GM19351 (cell line): ENCODE measurements at regions not wholly inside any gene's neighbourhood (a gene's known extent, or its start where the extent isn't known, plus 50 kb on each side); places are given as distances from the start of the nearest gene placed in this dataset.
"Not testable (repeated sequence)": the region's sequence is repeated elsewhere in the genome, so short reads cannot be mapped to it uniquely, and the experiment has no call there.

Experiments
- ATAC-seq: cut with Tn5 transposase; IDR thresholded peaks from one replicate; pipeline ENCODE4 v1.9.1; 2021; ENCODE audit warnings: mild to moderate bottlenecking, moderate library complexity; ENCODE audit not compliant: unreplicated experiment

DNA sequence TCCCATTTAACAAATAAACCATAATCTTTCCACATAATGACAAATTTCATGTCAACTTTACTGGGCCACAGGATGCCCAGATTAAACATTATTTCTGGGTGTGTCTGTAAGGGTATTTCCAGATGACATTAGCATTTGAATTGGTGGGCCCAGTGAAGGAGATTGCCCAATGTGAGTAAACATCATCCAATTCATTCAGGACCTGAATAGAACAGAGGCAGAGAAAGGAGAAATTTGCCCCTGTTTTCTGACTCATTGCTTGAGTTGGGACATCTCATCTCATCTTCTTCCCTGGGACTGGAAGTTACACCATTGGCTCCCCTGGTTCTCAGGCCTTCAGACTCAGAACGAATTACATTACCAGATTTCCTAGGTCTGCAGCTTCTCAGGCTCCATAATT lies 142.9 kb downstream of the TPBG start:
- ATAC-seq = no peak

DNA sequence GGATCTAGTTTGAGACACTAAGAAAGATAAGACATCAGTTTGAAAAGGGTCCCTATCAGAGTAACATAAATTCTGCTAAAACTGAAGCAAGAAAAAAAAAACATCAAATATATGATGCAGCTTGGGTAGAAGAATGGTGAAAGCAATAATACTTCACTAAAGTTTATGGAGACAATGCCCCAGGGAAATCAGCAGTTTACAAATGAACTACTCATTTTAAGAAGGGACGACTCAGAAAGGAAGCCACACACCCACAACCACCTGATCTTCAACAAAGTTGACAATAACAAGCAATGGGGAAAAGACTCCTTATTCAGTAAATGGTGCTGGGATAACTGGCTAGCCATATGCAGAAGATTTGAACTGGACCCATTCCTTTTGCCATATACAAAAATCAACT lies 143.5 kb downstream of the TPBG start:
- ATAC-seq = peak; percentile 73

DNA sequence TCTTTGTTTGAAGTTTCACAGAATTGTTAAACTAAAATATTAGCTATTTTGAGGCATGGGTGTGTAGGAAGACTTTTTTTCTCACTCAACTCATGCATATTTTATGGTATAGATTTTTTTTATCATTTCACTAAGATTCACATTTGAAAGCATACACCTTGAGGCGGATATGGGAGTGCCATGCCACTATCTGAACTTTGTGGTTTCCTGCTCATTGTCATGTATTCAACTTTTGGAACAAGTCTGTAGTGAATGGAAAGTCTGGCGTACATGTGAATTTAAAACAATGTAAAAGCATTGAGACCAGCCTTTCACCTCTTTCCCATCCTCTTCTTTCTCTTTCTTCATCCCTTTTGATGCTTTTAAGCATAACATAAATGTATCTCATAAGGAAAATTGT lies 147.9 kb downstream of the TPBG start:
- no peak for ATAC-seq

DNA sequence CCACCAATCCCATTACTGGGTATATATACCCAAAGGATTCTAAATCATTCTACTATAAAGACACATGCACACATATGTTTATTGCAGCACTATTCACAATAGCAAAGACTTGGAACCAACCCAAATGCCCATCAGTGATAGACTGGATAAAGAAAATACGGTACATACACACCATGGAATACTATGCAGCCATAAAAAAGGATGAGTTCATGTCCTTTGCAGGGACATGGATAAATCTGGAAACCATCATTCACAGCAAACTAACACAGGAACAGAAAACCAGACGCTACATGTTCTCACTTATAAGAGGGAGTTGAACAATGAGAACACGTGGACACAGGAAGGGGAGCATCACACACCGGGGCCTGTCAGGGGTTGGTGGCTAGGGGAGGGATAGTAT lies 154.3 kb downstream of the TPBG start:
- not testable (repeated sequence) for ATAC-seq

DNA sequence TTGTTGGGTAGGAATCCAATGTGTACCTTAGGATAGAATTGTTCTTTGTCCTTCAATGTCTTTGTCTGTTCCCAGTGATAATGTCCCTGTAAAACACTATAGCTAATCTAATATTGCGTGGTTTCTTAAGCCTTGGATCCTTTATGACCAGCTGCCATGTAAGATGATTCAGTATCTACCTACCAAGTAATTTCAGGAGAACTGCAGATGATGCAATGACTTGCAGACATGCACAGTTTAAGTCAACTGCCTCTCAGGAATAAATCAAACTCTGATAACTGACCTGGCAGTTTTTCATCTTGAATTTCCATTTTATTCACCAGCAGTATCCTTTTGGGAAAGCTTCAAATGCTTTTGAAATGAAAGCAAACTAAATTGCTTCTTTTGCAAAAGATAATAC lies 157.8 kb downstream of the TPBG start:
- no peak for ATAC-seq

DNA sequence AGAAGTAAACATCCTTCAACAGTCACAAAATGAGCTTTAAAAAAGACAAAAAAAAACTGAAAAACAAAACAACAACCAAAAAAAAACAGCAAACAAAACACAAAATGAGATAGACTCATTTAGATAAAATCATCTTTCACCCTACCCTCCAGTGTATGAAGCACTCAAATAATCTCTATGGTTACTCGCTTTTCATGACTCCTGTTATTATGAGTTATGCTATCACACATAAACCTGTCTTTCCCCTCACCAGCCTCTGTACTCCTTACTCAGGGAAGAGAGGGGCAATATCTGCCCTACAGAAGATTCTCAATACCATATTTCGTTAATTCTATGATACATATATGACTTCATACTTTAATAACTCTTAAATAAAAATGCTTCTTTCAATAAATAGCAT lies 158.2 kb downstream of the TPBG start:
- ATAC-seq = no peak

DNA sequence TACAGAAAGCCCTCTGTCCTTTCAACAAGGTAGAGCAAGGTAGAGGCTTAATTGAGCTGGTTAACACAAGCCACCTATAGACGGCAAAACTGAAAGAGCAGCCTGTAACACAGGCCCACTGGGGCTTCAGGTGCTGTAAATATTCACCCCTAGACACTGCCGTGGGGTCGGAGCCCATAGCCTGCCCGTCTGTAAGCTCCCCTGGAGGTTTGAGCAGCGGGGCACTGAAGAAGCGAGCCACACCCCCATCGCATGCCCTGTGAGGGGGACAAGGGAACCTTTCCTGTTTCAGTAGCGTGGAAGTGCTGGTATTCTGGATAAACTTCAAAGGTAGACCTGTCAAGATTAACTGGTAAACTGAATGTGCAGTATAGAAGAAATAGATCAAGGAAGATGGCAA lies 160.4 kb downstream of the TPBG start:
- ATAC-seq = no peak

DNA sequence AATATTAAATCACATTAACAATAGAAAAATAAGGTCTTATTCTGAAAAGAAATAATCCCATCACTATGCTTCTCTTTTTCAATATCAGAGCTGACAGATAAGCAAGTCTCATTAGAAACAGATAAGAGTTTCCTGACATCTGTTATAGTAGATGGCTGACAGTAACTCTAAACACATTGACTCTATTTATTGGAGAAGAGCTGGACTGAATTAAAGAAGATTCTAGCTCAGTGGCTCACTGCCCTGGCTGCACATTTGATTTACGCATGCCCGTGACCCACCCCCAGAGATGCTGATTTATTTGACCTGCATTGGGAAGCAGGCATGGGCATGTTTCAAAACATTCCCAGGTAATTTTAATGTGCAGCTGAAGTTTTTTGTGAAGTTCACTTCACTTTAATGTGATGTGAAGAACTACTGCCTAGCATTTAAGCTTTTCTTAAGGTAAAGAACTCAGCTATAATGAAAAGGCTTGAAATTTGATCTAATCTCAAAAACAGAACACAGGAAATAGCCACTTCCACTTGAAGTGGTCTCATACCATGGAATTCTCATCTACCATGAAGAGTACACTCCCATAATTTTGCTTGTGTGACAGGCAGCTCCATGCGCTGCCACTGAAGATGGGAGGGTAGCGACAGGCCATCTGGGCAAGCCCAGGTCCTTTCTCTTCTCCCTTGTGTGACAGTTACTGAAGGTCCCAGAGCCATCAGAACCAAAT lies 162.3 kb downstream of the TPBG start:
- ATAC-seq = no peak

DNA sequence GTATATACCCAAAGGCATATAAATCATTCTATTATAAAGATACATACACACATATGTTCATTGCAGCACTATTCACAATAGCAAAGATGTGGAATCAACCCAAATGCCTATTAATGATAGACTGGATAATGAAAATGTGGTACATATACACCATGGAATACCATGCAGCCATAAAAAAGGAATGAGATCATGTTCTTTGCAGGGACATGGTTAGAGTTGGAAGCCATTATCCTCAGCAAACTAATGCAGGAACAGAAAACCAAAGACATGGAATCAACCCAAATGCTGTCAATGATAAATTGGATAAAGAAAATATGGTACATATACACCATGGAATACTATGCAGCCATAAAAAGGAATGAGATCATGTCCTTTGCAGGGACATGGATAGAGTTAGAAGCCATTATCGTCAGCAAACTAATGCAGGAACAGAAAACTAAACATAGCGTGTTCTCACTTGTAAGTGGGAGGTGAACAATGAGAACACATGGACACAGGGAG lies 166.4 kb downstream of the TPBG start:
- not testable (repeated sequence) for ATAC-seq

DNA sequence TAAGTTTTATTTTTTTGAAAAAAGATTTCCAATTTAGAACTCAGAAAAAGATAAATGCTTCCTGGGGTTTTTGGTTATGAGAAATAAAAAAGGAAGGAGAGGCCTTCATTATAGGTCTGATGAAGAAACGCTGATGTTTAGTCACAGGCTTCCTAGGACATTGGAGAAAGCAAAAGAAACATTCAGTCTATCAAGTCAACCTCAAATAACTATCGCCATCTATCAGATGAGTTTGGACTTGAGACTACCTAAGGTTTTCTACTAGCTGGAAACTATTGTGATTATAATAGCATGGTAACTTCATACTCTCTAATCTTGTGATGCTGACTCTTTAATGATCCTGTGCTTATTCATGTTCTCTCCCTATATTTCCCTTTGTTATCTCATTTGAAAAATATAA lies 171.3 kb downstream of the TPBG start:
- no peak for ATAC-seq

DNA sequence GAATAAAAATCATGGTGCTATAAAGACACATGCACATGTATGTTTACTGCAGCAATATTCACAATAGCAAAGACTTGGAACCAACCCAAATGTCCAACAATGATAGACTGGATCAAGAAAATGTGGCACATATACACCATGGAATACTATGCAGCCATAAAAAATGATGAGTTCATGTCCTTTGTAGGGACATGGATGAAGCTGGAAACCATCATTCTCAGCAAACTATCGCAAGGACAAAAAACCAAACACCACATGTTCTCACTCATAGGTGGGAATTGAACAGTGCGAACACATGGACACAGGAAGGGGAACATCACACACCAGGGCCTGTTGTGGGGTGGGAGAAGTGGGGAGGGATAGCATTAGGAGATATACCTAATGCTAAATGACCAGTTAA lies 185.9 kb downstream of the TPBG start:
- ATAC-seq = not testable (repeated sequence)

DNA sequence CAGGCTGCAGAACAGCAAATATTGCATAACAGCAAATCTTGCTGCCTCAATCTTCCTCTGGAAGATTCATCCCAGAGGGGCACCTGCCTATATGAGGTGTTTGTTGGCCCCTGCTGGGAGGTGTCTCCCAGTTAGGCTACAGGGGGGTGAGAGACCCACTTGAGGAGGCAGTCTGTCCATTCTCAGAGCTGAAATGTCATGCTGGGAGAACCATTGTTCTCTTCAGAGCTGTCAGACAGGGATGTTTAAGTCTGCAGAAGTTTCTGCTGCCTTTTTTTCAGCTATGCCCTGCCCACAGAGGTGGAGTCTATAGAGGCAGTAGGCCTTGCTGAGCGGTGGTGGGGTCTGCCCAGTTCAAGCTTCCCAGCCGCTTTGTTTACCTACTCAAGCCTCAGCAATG lies 187.7 kb downstream of the TPBG start:
- not testable (repeated sequence) for ATAC-seq

DNA sequence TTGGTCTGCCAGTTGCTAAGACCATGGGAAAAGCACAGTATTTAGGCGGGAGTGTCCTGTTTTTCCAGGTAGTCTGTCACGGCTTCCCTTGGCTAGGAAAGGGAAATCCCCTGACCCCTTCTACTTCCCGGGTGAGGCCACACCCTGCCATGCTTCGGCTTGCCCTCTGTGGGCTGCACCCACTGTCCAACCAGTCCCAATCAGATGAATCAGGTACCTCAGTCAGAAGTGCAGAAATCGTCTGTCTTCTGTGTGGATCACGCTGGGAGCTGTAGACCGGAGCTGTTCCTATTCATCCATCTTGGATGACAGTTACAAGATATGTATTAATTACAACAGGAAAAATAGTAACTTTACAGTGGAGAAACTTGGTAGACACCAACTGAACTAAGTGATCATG lies 188.2 kb downstream of the TPBG start:
- ATAC-seq = no peak

DNA sequence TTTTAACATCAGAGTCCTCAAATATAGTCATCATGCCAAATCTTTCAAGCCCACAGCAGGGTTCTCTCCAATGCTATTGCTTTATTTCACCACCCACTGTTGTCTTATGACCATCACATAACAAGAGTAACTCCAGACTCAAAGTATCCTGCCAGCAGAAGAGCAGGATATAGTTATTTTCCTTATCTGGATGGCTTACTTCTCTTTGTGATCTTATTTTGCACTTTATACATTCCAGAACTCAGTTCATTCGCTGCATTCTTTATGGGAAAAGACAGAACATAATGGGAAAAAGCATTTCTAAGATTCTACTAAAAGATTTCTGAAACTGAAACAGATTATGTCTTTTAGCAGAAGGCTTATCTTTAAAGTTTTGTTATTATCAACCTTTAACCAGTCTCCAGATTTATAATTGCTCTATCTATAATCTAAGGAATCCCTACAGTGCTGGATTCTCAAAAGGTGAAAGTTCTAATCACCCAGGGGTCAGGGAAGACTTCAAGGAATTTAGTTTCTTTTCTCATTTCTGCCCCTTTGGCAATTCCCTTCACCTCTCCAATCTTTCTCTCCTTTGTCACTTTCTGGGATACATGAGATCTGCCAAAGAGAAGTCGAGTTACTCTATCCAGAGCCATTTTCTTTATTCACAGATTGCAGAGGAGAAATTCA lies 190.4 kb downstream of the TPBG start:
- ATAC-seq = no peak

DNA sequence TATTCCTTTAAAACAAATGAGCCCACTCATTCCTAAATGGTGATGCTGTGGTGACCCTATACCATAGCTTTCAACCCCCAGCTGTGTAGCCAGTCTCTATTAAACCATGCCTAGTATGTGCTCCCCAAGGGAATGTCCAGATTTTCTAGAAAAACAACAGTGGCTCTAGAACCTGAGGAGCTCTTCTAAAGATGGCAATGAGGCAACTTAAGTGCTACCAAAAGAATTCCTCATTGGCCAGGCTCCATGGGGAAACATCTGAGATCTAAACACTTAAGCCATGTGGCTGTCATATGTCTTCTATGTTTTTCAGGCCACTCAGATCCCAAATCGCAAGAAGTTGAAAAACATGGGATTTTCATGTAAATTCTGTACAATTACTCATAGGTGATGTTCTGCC lies 191.0 kb downstream of the TPBG start:
- no peak for ATAC-seq

DNA sequence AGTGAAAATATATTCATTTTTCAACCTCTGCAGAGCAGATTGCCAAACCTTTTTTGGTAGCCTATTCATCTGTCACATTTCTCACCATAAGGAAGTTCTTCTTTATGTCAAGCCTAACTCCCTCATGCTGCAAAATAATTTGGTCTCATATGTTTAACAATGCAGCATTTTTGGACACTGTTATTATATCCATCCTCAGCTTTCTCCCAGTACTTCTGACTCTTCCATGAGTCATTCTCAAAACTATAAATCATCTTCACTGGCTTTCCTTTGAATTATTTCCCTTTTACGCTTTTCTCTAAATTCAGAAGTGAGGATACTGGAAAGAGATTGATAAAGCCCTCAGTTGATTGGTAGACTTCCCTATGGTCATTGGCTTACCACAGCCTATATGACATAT lies 192.2 kb downstream of the TPBG start:
- no peak for ATAC-seq

DNA sequence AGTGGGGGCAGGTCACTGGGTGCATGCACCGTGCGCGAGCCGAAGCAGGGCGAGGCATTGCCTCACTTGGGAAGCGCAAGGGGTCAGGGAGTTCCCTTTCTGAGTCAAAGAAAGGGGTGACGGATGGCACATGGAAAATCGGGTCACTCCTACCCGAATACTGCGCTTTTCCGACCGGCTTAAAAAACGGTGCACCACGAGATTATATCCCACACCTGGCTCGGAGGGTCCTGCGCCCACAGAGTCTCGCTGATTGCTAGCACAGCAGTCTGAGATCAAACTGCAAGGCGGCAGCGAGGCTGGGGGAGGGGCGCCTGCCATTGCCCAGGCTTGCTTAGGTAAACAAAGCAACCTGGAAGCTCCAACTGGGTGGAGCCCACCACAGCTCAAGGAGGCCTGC lies 194.9 kb downstream of the TPBG start:
- ATAC-seq = not testable (repeated sequence)

DNA sequence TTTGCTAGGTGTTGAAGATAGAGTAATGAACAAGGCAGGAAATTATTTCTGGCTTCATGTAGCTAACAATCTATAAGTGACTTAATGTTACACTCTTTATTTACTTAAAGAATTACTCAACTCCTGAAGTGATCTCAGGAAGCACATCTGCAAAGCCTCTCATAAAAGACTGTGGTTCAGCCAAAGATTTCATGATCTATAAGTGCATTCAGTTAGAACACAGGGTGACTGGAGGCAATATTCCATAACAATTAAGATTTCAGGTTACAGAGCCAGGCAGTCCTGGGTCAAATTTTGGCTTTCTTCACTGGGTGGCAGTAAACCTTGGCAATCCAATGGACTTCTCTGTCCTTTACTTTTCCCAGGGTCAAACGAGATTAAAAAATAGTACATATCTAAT lies 204.0 kb downstream of the TPBG start:
- no peak for ATAC-seq

DNA sequence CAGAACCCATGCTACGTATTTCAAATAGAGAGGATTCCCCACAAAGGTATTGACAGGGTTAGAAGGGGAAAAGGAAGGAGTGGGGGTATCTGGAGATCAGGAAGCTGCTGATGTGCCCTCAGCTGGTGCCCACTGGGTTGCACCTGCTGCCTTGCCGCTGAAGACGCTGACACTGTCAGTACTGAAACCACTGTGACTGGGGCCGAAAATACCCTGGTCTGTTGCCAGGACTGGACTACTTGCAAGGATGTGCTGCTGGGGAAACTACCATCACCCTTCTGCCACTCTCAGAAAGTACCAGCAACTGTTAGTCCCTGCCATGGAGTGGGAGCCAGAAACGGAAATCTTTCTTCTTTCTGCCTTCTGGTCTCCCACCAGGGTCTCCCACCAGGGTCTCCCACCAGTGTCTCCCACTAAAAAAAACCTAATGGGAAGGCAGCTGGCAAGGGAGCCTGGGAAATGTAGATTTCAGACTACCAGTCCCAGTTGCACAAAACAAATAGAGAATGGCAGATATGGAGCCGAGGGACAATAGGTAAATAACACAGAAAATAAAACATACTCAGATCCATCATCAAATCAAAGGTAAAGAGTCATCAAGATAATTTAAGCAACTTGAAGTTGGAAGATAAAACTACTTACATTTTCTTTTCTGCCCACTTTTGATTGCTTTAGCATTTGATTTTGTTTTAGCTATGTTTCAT lies 204.8 kb downstream of the TPBG start:
- ATAC-seq = peak; percentile 97

DNA sequence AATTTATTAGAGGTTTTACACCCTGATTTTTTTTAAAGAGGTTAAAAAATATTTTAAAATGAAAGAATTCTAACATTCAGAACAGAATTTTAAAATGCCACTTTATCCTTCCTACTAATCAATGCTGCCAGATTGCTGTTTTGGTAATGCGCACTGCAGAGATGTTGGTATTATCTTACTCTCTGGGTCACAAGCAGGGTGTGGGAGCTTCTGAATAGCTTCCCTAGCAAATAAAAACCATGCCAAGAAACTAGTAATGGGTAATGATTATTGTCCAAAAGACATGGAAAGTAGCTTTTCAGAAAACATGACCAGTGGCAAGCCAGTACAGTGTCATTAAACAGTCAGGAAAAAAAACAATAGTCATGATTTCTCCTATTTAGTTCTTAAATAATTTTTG lies 205.4 kb downstream of the TPBG start:
- no peak for ATAC-seq

DNA sequence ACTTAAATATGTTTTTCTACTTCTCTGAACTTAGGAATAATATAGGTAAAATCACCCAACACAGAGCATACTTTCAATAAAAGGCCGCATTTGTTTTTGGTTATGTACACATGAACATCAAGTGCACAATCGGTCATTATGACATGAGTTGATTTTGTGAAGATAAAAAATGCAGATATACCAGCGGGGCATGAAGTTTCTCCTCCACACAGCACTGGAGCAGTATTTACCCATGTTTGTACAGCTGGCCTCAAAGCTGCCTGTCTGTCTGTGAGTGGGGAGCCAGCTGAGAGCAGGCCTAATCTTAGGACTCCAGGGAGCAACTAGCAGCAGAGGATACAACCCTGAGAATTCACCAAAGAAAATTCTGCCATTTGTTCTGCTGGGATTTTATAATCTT lies 206.5 kb downstream of the TPBG start:
- no peak for ATAC-seq

DNA sequence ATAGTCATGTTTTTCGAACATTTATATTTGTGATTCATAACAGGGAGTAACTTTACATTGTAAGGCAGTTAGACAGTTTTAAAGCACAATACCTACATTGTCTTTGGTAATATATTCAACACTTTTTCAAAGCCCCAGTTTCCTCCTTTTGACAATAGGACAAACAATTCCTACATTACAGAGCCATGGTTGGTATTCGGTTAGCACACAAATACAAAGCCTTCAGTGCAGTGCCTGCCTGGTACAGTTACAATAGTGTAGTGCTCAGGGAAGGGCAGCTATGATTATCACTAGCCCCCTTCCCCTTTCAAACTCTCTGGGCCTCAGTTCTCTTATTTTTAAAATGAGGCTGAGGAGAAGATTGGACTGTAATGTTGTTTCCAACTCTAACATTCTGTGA lies 207.8 kb downstream of the TPBG start:
- ATAC-seq = no peak
